RWPE2 (cell line): ENCODE measurements at regions not wholly inside any gene's neighbourhood (a gene's known extent, or its start where the extent isn't known, plus 50 kb on each side); places are given as distances from the start of the nearest gene placed in this dataset.

ENCODE experiments used
- ATAC-seq: fragments of 200-7000 bp; cut with Tn5 transposase; 3 replicates; pipeline ENCODE4 v1.9.1; 2021; ENCODE audit warnings: low read depth
- DNase-seq: peaks from one replicate; pipeline ENCODE4 v3.0.0-alpha.2; 2020; ENCODE audit warnings: low spot score
- H3K27ac ChIP-seq: fragments of 450-650 bp; 2 replicates; pipeline ENCODE4 v1.5.1; 2017; ENCODE audit warnings: mild to moderate bottlenecking; ENCODE audit not compliant: poor library complexity, severe bottlenecking
- H3K27me3 ChIP-seq: fragments of 250-450 bp; sonication (Bioruptor Pico); 2 replicates; pipeline ENCODE4 v1.5.1; 2021; ENCODE audit warnings: mild to moderate bottlenecking, moderate library complexity; ENCODE audit not compliant: insufficient read depth, poor library complexity, severe bottlenecking
- H3K36me3 ChIP-seq: fragments of 250-450 bp; sonication (Bioruptor Pico); 2 replicates; pipeline ENCODE4 v1.5.1; 2020; ENCODE audit warnings: low read depth, mild to moderate bottlenecking, moderate library complexity
- H3K4me1 ChIP-seq: fragments of 250-450 bp; sonication (Bioruptor Pico); 2 replicates; pipeline ENCODE4 v1.5.1; 2021; ENCODE audit warnings: mild to moderate bottlenecking, moderate library complexity; ENCODE audit not compliant: insufficient read depth, poor library complexity, severe bottlenecking
- H3K4me3 ChIP-seq: fragments of 250-450 bp; sonication (Bioruptor Pico); 2 replicates; pipeline ENCODE4 v1.5.1; 2021; ENCODE audit warnings: mild to moderate bottlenecking, moderate library complexity; ENCODE audit not compliant: severe bottlenecking
- H3K9me3 ChIP-seq: fragments of 250-450 bp; sonication (Bioruptor Pico); 2 replicates; pipeline ENCODE4 v1.5.1; 2021; ENCODE audit warnings: mild to moderate bottlenecking, moderate library complexity; ENCODE audit not compliant: severe bottlenecking
- TF ChIP-seq, protein P1 (sequence below): fragments of 450-650 bp; IDR thresholded peaks from one replicate; pipeline ENCODE4 v1.5.1; 2017; ENCODE audit warnings: mild to moderate bottlenecking, moderate library complexity; ENCODE audit not compliant: poor library complexity, severe bottlenecking

DNA sequence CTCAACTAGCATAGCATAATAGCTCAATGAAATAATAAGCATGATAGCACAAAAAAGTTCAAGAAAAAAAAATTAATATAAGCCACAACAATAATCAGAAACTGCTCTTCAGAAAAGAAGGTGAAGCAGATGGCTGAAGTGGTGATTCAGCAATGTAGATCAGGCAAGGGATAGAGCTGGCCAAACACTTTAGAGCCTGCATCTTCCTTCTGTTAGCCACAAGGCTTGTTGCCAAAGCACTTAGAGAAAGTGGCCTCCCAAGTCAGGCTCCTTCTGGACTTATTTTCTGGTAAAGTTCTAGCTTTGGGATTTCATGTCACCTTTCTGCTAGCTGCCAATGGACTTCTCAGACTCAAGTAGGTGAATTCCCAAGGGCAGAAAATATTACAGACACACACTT, 60.3 kb upstream of the C1orf87 start:
- H3K9me3 ChIP-seq: no peaks in the 10 kb centered on the region
- TF ChIP-seq, protein P1, sequence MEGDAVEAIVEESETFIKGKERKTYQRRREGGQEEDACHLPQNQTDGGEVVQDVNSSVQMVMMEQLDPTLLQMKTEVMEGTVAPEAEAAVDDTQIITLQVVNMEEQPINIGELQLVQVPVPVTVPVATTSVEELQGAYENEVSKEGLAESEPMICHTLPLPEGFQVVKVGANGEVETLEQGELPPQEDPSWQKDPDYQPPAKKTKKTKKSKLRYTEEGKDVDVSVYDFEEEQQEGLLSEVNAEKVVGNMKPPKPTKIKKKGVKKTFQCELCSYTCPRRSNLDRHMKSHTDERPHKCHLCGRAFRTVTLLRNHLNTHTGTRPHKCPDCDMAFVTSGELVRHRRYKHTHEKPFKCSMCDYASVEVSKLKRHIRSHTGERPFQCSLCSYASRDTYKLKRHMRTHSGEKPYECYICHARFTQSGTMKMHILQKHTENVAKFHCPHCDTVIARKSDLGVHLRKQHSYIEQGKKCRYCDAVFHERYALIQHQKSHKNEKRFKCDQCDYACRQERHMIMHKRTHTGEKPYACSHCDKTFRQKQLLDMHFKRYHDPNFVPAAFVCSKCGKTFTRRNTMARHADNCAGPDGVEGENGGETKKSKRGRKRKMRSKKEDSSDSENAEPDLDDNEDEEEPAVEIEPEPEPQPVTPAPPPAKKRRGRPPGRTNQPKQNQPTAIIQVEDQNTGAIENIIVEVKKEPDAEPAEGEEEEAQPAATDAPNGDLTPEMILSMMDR: no peak
- ATAC-seq (no peak), DNase-seq (no peak)
- no peaks in the 10 kb centered on the region for H3K27me3 ChIP-seq
- H3K27ac ChIP-seq: no peak overlapping the region
- no peaks in the 10 kb centered on the region for H3K36me3 ChIP-seq
- no peak overlapping the region for H3K4me3 ChIP-seq
- H3K4me1 ChIP-seq: no peaks in the 10 kb centered on the region

DNA sequence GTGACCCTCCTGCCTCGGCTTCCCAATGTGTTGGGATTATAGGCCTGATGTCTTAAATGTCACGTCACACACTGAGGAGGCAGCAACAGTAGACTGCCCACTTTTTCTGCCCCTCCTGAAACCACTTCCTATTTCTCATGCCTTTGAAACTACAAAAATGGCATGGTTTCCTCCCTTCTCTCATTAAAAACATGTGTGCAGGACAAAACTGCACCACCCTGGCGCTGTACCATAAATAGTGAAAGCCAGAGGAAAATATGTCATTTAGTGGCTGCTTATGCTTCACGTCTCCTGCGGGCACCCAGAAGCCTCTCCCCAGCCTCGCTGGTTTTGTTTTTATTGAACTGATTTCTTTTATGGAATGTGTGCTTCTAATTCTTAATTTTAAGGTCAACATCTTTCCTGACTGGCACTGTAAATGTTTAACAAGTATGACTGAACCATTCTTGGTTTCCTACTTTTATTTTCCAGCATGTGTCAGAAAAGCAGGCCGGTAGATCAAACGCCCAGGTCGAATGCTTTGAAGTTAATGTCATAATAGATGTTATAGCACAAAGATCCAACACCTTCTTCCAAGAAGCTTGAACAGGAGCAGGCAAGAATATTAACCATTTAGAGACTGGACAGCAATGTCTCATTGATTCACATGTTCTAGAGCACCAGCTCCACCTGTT, 59.6 kb upstream of the C1orf87 start:
- no peaks in the 10 kb centered on the region for H3K36me3 ChIP-seq
- no peaks in the 10 kb centered on the region for H3K27me3 ChIP-seq
- H3K4me1 ChIP-seq: no peaks in the 10 kb centered on the region
- TF ChIP-seq, protein P1: no peak
- no peaks in the 10 kb centered on the region for H3K9me3 ChIP-seq
- no peak overlapping the region for H3K27ac ChIP-seq
- DNase-seq (no peak), ATAC-seq (no peak)
- no peak overlapping the region for H3K4me3 ChIP-seq

DNA sequence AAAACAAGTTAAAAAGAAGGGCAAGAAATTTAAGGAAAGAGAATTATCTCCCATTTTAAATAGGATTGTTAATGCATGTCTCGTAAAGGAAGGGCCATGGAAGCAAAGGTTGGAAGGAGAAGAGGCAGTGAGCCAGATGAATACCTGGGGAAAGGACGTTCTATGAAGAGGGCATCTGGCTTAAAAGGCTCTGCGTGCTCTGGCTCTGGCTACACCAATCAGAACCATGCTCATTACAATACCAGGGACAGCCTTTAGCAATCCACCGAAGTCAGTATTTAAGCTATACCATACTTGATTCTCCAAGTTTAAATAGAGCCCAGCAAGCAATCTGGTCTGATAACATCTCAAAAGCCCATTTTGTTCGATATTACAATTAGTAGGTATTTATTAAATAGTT, 58.5 kb upstream of the C1orf87 start:
- H3K27me3 ChIP-seq: no peaks in the 10 kb centered on the region
- H3K9me3 ChIP-seq: no peaks in the 10 kb centered on the region
- no peak overlapping the region for H3K27ac ChIP-seq
- no peaks in the 10 kb centered on the region for H3K36me3 ChIP-seq
- DNase-seq: no peak
- H3K4me1 ChIP-seq: no peaks in the 10 kb centered on the region
- no peak overlapping the region for H3K4me3 ChIP-seq
- no peak for ATAC-seq
- TF ChIP-seq, protein P1: no peak

DNA sequence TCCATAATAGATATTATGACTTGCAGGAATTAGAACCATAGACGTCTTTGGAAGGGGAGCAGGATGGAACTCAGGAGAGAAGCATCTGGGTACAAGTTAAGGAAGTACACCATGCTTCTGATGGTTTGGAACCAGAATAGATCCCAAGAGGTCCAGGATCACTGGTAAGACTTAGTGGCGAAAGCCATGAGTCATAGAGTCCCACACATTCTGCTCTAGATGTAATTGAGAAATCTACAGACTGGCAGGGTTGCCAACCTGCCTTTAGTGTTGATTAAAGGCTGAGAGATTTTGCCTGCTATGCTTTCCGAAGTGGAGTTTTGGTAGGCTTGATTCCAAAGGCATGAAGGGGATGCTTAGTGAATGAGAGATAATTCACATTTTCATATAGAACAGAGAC, 57.1 kb upstream of the C1orf87 start:
- DNase-seq (no peak), ATAC-seq (no peak)
- Histone ChIP-seq H3K4me1 (no peaks in the 10 kb centered on the region), H3K36me3 (no peaks in the 10 kb centered on the region), H3K4me3 (no peak overlapping the region), H3K9me3 (no peaks in the 10 kb centered on the region), H3K27ac (no peak overlapping the region), H3K27me3 (no peaks in the 10 kb centered on the region)
- TF ChIP-seq, protein P1: no peak

DNA sequence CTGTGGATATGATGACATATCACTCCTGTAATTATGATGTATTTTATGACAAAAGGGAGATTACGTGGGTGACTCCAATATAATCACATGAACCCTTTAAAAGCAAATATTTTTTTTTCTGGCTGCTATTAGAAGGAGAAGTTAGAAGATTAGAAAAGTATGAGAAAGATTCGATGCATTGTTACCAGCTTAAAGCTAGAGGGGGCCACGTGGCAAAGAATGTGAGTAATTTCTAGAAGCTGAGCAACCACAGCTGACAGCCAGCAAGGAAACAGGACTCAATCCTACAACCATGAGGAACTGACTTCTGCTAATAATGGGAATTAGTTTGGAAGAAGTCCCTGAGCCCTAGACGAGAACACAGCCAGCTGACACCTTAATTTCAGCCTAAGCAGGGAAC, 56.3 kb upstream of the C1orf87 start:
- ATAC-seq: no peak
- no peaks in the 10 kb centered on the region for H3K27me3 ChIP-seq
- no peaks in the 10 kb centered on the region for H3K9me3 ChIP-seq
- TF ChIP-seq, protein P1: no peak
- H3K4me1 ChIP-seq: no peaks in the 10 kb centered on the region
- DNase-seq: no peak
- H3K4me3 ChIP-seq: no peak overlapping the region
- H3K36me3 ChIP-seq: no peaks in the 10 kb centered on the region
- no peak overlapping the region for H3K27ac ChIP-seq
